HG02588 (cell line): ENCODE measurements at regions not wholly inside any gene's neighbourhood (a gene's known extent, or its start where the extent isn't known, plus 50 kb on each side); places are given as distances from the start of the nearest gene placed in this dataset.

Experiments
- ATAC-seq: cut with Tn5 transposase; IDR thresholded peaks from one replicate; pipeline ENCODE4 v1.9.1; 2021; ENCODE audit warnings: mild to moderate bottlenecking, moderate library complexity; ENCODE audit not compliant: unreplicated experiment

DNA sequence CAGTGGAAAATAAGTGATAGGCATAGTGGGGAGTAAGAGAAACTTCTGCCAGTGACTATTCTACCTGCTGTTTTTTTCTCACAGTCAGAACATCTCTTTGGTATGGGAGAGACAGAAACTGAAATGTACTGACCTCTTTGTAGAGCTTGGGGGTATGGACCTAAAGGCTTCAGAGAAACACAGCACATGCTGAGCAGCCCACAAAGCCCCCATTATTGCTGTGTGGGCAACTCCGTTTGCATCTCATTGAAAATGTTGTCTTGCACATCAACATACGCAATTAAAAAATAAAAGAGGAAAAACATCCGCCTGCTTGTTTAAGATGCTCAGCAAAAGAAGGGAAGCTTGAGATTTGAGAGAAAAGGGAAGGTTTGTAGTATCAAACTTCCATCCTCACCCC lies 443.4 kb upstream of the SEMA6D start:
- ATAC-seq, result no peak

GRCh38 chr15:47283246-47283645 lies 434.1 kb upstream of the SEMA6D start:
- ATAC-seq, result no peak

GRCh38 chr15:47288794-47289193 lies 428.5 kb upstream of the SEMA6D start:
- ATAC-seq, result no peak

DNA sequence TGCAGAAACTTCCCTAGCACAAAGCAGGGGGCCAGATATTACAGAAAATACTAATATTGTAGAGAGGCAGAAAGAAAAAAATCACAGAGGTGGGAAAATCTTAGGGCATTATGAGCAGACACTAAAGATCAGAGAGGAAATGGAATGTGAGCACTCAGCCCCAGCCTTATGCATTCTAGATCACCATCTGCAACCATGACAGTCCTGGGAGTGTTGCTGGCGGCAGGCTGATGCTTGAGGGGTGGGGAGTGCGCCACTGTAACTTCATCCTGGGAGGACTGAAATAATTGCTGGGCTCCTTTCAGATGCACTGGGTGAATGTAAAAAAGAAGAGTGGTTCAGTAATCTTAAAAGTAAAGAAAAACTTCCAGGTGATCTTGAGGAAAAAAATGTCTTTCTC lies 427.6 kb upstream of the SEMA6D start:
- ATAC-seq, result no peak

- ATAC-seq, result no peak
These were observed 425.5 kb upstream of the SEMA6D start for GRCh38 chr15:47291767-47292166.

- ATAC-seq, result no peak
These were observed 424.6 kb upstream of the SEMA6D start for GRCh38 chr15:47292638-47293190.

- ATAC-seq, result no peak
These were observed 423.7 kb upstream of the SEMA6D start for GRCh38 chr15:47293466-47294162.

GRCh38 chr15:47294765-47295259 lies 422.5 kb upstream of the SEMA6D start:
- no peak for ATAC-seq

DNA sequence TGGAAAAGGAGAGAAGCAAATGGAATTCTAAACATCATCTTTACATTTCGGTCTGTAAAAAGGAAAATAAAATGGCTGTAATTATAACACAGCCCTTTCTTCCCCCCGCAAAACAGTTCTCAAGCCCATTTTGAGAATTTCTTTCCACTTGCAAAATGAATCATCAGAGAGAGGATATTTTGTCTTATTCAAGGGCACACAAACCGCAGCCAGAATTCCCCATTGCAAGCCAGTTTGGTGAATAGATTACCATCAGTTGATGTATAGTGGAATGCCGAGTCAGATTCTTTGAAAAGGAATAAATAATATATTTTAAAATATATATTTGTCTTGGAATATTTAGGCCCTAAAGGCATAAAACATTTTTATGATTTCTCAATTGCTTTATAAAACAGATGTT lies 420.4 kb upstream of the SEMA6D start:
- no peak for ATAC-seq

- no peak for ATAC-seq
These were observed 417.4 kb upstream of the SEMA6D start for GRCh38 chr15:47299846-47300434.

DNA sequence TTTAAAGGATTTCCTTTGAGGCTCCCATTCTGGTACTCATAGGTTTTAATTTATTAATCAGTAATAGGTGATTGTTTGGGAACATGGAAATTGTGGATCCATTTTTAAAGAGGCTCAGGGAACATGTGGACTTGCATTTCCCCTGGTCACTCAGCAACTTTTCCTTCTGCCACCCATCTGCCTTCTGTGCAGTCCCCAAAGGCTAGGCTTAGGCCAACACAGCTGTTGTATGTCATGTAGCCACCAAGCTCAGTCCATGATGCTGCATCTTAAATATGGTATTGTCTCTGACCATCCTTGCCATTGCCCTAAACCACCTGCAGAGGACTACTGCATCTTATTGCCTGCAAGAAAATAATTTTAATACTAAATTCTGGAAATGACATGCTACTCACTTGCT lies 416.7 kb upstream of the SEMA6D start:
- no peak for ATAC-seq

DNA sequence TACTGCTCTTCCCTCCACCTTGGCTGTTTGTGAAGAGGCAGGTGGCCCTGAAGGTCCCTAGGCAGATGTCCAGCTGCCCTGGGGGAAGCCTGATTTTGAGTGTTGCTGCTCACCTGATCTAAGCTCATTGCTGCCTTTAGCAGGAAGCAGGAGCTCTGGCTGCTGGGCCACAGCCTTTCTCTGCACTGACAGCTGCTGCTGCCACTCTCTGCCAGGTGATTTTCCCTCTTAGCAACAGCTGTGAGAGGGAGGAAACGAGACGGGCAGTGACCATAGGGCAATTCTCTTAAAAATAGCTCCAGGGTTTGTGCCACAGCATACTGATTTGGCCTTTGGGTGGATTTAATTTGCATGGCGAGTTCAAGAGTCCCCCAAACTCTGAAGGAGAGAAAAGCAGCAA lies 415.8 kb upstream of the SEMA6D start:
- no peak for ATAC-seq

DNA sequence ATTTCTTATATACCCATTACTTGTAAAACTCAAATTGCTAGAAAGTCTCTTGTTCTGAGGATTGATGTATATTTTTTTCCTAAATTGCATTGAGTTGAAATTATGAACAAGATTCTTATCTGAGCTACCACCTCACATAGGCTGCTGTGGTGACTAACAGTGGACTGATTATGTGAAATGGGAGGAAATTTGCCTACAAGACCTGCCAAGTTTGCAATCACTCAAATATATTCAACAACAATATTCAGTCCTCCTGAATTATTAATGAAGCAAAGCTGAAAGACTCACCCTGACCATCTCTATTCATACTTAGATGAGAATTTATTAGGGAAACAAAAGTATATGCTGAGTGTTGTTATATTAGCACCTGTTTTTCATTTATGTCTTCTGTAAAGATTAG lies 412.6 kb upstream of the SEMA6D start:
- no peak for ATAC-seq

DNA sequence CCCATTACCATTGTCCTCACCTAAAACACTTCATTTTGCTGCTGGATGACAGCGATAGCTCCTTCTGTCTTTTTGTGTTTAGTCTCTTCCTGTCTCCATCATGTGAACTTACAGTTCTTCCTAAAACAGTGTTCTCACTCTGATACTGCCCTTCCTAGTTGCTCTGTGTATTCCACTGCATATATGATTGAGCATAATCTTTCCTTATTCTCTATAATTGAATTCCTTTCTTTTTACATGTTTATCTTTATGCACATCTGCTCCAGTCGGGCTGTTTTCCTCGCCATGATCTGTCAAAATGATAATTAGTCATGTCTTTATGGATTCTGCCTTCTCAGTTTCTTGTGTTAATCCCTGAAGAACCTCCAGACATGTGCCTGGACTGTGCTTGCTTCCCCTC lies 405.1 kb upstream of the SEMA6D start:
- ATAC-seq, result no peak

GRCh38 chr15:47326410-47327333 lies 390.6 kb upstream of the SEMA6D start:
- no peak for ATAC-seq

DNA sequence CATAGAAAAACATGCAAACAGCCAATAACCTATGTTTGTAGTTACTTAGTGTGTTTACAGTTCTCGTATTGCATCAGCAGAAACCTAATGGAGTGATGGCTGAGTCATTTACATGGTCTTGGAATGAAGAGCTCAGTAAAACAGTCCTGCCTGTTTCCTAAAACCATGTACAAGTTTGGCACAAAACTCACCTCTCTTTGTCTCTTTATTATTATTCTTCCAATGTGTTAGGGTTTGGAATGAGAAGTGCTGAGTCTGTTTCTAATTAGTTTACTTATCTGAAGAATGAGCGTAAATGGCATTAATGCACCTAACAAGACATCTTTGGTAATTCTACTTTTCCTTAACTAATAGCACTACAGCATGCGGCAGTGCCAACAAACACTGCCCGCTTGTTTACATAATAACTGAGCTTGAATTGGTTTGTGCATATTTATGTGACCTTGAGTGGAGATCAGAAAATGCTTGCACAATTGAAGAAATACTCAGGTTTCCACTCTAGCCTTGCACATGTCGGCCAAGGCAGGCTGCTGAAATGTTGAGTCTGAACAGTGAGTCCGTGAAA lies 385.4 kb upstream of the SEMA6D start:
- ATAC-seq, result no peak

DNA sequence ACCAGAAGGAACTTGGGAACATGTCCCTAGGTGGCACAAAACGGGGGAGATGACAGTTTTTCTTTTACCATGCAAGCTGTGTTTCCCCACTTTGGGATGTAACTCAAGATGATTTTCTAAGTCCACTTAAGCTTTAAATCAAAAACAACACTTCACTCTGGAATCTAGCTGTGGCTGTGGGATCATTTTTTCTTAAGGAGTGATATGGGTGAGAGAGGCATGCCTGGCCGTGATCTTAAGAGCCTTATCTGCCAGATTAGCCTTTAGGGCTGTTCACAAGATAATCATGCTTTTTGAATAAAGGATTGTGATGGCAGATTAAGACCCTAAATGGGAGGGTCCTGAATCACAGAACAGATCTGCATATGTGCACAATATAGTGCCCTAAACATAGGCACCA lies 384.8 kb upstream of the SEMA6D start:
- ATAC-seq, result no peak

- ATAC-seq, result no peak
These were observed 383.6 kb upstream of the SEMA6D start for GRCh38 chr15:47333734-47334133.

DNA sequence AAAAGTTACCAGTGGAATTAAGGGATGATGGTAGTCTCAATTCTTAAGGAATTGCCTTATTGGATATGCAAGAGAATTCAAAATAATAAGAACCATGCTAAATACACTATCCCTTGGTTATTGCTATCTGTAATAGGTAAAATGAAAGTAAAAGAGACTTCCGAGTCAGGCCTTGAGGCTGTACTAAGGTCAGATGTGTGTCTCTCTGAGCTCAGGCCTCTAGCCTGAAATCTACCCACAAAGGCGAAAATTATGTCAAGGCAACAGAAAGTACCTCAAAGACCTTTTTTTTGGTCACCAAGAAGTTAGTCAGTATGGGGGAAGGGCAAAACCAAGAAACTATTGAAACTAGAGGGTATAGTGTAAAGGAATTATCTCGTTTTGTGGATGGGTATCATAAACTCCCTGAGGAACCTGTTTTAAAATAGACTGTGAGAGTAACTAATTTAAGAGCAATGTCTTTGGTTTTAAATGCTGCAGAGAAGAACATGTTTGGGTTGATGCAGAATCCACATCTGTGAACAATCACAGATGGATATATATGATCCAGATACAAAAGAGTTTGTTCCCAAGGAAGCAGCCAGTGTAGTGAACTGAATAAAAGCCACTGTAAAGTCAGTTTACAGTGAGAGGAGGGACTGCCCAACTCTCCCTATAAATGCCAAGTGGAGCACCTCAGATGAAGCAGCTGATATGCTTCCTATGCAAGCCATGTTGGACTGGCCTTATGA lies 382.3 kb upstream of the SEMA6D start:
- no peak for ATAC-seq

DNA sequence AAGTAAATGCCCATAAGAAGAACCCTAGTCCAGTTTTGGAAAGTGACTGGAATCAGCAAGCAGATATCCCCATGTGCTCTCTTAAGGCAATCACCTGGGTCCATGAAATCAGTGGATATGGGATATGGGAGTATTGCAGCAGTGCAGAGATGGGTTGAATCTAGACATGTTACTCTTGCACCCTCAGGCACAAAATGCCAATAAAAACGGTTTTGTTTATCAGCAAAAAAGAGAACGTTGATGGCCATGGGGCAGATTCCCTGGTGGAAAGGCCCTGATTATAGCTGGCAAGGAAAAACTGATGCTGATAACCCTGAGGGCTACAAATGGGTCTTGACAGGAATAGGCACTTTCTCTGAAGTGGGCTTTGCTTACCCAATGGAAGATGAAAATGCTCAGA lies 380.2 kb upstream of the SEMA6D start:
- ATAC-seq, result no peak
